WI38 (cell line): ENCODE measurements at regions not wholly inside any gene's neighbourhood (a gene's known extent, or its start where the extent isn't known, plus 50 kb on each side); places are given as distances from the start of the nearest gene placed in this dataset.

Experiments used
- H3K4me3 ChIP-seq: 2 replicates; pipeline ENCODE4 v1.5.1; 2011; ENCODE audit warnings: low read depth, mild to moderate bottlenecking, control low read depth, low read length
- TF ChIP-seq, protein P1 (sequence below): IDR thresholded peaks from 2 replicates; pipeline ENCODE4 v1.5.1; 2012; ENCODE audit warnings: low read depth, mild to moderate bottlenecking, control low read depth, low read length

- no peak overlapping the region for H3K4me3 ChIP-seq
- TF ChIP-seq, protein P1, sequence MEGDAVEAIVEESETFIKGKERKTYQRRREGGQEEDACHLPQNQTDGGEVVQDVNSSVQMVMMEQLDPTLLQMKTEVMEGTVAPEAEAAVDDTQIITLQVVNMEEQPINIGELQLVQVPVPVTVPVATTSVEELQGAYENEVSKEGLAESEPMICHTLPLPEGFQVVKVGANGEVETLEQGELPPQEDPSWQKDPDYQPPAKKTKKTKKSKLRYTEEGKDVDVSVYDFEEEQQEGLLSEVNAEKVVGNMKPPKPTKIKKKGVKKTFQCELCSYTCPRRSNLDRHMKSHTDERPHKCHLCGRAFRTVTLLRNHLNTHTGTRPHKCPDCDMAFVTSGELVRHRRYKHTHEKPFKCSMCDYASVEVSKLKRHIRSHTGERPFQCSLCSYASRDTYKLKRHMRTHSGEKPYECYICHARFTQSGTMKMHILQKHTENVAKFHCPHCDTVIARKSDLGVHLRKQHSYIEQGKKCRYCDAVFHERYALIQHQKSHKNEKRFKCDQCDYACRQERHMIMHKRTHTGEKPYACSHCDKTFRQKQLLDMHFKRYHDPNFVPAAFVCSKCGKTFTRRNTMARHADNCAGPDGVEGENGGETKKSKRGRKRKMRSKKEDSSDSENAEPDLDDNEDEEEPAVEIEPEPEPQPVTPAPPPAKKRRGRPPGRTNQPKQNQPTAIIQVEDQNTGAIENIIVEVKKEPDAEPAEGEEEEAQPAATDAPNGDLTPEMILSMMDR: no peak
These were observed 154.4 kb downstream of the OXSM start for GRCh38 chr3:25944329-25944728.

GRCh38 chr3:25945366-25945765 is 155.5 kb downstream of the OXSM start:
- H3K4me3 ChIP-seq: no peak overlapping the region
- TF ChIP-seq, protein P1: no peak

- H3K4me3 ChIP-seq: no peak overlapping the region
- TF ChIP-seq, protein P1: no peak
These were observed 155.9 kb downstream of the OXSM start for GRCh38 chr3:25945836-25946235.

GRCh38 chr3:25952133-25952532 is 162.2 kb downstream of the OXSM start:
- H3K4me3 ChIP-seq: no peak overlapping the region
- TF ChIP-seq, protein P1: no peak

GRCh38 chr3:25957026-25957425 is 167.1 kb downstream of the OXSM start:
- TF ChIP-seq, protein P1: no peak
- no peak overlapping the region for H3K4me3 ChIP-seq

DNA sequence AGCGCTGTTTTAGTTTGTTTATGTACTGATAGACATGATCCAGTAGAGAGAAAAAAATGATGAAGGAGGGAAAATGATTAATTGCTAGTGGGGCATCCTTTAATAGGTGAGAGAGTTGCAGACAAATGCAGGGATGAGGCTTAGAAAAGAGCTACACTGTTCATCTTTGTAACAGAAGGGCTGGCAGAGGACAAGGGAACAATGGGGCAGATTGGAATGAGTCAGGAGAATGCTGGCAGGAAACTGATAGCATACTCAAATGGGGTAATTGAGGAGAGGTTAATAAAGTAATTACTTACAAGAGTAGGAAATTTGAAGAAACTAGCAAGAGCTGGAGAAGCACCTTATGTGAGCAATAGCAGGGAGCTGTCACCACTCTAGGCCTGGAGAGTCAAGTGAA is 170.9 kb downstream of the OXSM start:
- TF ChIP-seq, protein P1: no peak
- H3K4me3 ChIP-seq: no peak overlapping the region

DNA sequence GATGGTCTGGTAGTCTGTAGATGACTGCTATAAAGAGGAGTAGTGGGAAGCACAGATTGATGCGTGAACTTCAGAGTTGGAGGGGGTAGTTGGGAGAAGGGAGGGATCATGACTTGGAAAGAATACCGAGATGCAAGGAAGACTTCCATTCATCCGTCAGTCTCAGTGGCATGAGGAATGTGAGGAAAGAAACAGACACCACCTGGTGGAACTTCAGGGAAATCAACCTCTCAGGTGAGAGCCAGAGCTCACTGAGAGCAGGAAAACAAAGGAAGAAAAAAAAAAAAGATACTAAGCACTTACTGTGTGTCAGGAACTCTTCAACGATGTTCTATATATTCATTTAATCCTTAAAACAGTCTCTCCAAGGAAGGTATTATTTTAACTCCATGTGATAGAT is 172.4 kb downstream of the OXSM start:
- TF ChIP-seq, protein P1: no peak
- H3K4me3 ChIP-seq: no peak overlapping the region
